ENCODE measurements at regions not wholly inside any gene's neighbourhood (a gene's known extent, or its start where the extent isn't known, plus 50 kb on each side); places are given as distances from the start of the nearest gene placed in this dataset.

DNA sequence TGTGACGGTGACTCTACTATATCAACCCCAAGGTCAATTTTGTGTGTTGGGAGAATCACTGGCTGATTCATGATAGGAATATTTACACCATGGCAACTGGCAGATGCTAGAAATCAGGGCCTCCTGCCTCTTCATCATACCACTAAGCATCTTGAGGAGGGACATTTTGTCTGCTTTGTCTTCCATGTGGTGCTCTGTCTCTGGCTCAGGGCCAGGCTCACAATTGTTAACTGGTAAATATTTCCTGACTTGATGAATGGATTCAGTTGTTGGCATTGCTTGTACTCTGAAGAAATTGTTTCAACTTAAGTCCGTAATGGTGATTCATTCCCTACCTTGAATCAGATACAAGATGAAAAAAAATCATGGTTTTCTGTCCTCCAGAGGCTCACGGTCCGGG lies 292.7 kb downstream of the HAPSTR1 start:
- CTCF ChIA-PET, result no interaction called here
- Mint-ChIP-seq H3K27me3 (peaks cover 0 to 19% (median 7%) of the 10 kb centered on the region in 5 donors), H3K36me3 (peaks cover 0 to 8% (median 3%) of the 10 kb centered on the region in 5 donors), H3K27ac (no peak overlapping the region), H3K9me3 (peaks cover 4 to 37% (median 16%) of the 10 kb centered on the region in 11 donors), H3K4me3 (no peak overlapping the region), H3K4me1 (peaks cover 0 to 3% (median 0%) of the 10 kb centered on the region in 7 donors)
- intact Hi-C loops (cut with micrococcal nuclease), result no loop called here
- Histone ChIP-seq H3K36me3 (ENCODE audit: control insufficient read depth in 2 of 3, insufficient read depth in 3 of 3, low read length in 3 of 3) (no peaks in the 10 kb centered on the region), H3K4me1 (ENCODE audit: control insufficient read depth in 2 of 2, insufficient read depth in 2 of 2, low read length in 2 of 2) (no peaks in the 10 kb centered on the region), H3K4me3 (ENCODE audit: low read length) (no peak overlapping the region), H3K27me3 (ENCODE audit: control insufficient read depth in 2 of 2, insufficient read depth in 2 of 2, low read length in 2 of 2) (no peaks in the 10 kb centered on the region), H3K9me3 (ENCODE audit: control insufficient read depth in 2 of 3, low read length in 3 of 3) (no peaks in the 10 kb centered on the region), H3K27ac (ENCODE audit: low read depth, low read length) (no peak overlapping the region)
- ATAC-seq, result no peak
- POLR2A ChIA-PET, result no interaction called here
- no peak for DNase-seq

DNA sequence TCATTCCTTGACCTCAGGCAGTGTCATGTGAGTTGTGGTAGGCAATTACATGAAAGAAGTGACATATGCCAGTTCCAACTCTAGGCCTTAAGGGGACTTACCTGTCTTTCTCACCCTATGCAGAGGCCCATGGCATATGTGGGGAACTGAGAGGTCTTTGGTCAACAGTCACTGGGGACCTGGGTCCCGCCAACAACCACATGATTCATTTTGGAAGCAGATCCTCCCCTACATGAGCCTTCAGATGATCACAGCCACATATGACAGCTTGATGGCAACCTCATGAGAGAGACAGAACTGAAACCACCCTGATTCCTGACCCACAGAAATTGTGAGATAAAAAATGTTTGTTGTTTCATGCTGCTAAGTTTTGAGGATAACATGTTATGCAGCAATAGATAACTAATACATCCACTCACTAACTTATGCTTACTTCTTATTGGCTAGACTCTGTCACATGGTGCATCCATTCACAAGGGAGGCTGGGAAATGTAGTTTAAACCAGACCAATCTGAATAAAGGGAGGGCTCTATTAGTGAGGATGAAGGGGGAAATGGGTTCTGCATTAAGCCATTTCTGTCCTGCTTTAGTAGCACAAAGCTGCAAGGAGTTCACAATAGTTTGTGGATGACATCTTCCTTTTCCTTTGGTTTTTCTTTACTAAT lies 298.2 kb downstream of the HAPSTR1 start:
- no peaks in the 10 kb centered on the region for H3K9me3 ChIP-seq (ENCODE audit: control insufficient read depth in 2 of 3, low read length in 3 of 3)
- H3K27ac ChIP-seq (ENCODE audit: low read depth, low read length), result no peak overlapping the region
- ChIA-PET CTCF (no interaction called here), POLR2A (no interaction called here)
- DNase-seq (no peak), ATAC-seq (no peak)
- intact Hi-C loops (cut with micrococcal nuclease), result no loop called here
- Mint-ChIP-seq H3K36me3 (peaks cover 0 to 5% (median 0%) of the 10 kb centered on the region in 5 donors), H3K4me3 (no peak overlapping the region), H3K27ac (no peak overlapping the region), H3K9me3 (peaks cover 5 to 47% (median 18%) of the 10 kb centered on the region in 11 donors), H3K4me1 (peaks cover 0 to 3% (median 0%) of the 10 kb centered on the region in 7 donors), H3K27me3 (peaks cover 0 to 5% (median 0%) of the 10 kb centered on the region in 5 donors)
- H3K36me3 ChIP-seq (ENCODE audit: control insufficient read depth in 2 of 3, insufficient read depth in 3 of 3, low read length in 3 of 3), result no peaks in the 10 kb centered on the region
- no peaks in the 10 kb centered on the region for H3K4me1 ChIP-seq (ENCODE audit: control insufficient read depth in 2 of 2, insufficient read depth in 2 of 2, low read length in 2 of 2)
- no peak overlapping the region for H3K4me3 ChIP-seq (ENCODE audit: low read length)
- H3K27me3 ChIP-seq (ENCODE audit: control insufficient read depth in 2 of 2, insufficient read depth in 2 of 2, low read length in 2 of 2), result no peaks in the 10 kb centered on the region

DNA sequence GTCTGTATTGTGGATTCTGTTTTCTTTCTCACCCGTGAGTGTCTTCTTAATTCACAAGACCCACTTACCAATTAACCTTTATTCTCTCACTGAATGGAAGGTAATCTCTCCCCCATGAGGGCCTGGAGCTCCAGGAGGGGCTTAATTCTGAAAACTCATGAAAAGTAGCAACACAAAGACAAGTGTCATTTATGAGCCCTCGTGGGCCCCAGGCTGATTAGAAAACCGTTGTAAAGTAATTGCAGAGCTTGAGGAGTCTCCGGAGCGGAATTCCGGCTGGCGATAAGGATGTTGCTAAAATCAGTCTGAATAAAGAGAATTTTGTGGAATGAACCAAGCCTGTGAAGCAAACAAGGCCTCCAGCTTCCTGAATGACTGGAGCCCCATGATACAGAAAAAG lies 301.5 kb downstream of the HAPSTR1 start:
- Mint-ChIP-seq H3K36me3 (peaks cover 0 to 4% (median 0%) of the 10 kb centered on the region in 5 donors), H3K4me1 (peaks cover 0 to 3% (median 0%) of the 10 kb centered on the region in 7 donors), H3K4me3 (no peak overlapping the region), H3K27me3 (peaks cover 0 to 11% (median 4%) of the 10 kb centered on the region in 5 donors), H3K9me3 (peaks cover 5 to 45% (median 21%) of the 10 kb centered on the region in 11 donors), H3K27ac (no peak overlapping the region)
- Histone ChIP-seq H3K4me3 (ENCODE audit: low read length) (no peak overlapping the region), H3K27me3 (ENCODE audit: control insufficient read depth in 2 of 2, insufficient read depth in 2 of 2, low read length in 2 of 2) (no peaks in the 10 kb centered on the region), H3K27ac (ENCODE audit: low read depth, low read length) (no peak overlapping the region), H3K4me1 (ENCODE audit: control insufficient read depth in 2 of 2, insufficient read depth in 2 of 2, low read length in 2 of 2) (no peaks in the 10 kb centered on the region), H3K36me3 (ENCODE audit: control insufficient read depth in 2 of 3, insufficient read depth in 3 of 3, low read length in 3 of 3) (no peaks in the 10 kb centered on the region), H3K9me3 (ENCODE audit: control insufficient read depth in 2 of 3, low read length in 3 of 3) (no peaks in the 10 kb centered on the region)
- ChIA-PET CTCF (no interaction called here), POLR2A (no interaction called here)
- no peak for DNase-seq
- no peak for ATAC-seq
- intact Hi-C loops (cut with micrococcal nuclease), result no loop called here

DNA sequence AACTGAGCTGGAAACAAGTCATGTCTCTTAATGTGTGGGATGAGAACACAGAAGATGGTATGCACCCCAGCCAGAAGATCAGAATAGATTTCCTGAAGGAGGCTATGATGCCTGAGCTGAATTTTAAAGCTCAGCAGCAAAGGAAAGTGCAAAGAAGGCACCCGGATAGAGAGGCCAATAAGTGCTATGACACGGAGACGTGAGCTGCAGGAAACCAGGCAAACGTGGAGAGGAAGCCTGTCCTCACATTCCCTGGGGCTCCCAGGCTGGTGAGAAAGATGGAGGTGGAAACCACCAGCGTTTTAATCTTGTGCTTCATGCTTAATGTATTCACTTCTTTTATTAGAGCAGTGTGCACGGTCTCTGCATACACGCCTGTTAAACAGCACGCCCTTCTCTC lies 302.1 kb downstream of the HAPSTR1 start:
- peaks cover 5 to 41% (median 17%) of the 10 kb centered on the region in 11 donors for H3K9me3 Mint-ChIP-seq
- peaks cover 0 to 4% (median 0%) of the 10 kb centered on the region in 5 donors for H3K36me3 Mint-ChIP-seq
- ChIA-PET CTCF (no interaction called here), POLR2A (no interaction called here)
- Histone ChIP-seq H3K27me3 (ENCODE audit: control insufficient read depth in 2 of 2, insufficient read depth in 2 of 2, low read length in 2 of 2) (no peaks in the 10 kb centered on the region), H3K4me1 (ENCODE audit: control insufficient read depth in 2 of 2, insufficient read depth in 2 of 2, low read length in 2 of 2) (no peaks in the 10 kb centered on the region), H3K36me3 (ENCODE audit: control insufficient read depth in 2 of 3, insufficient read depth in 3 of 3, low read length in 3 of 3) (no peaks in the 10 kb centered on the region), H3K27ac (ENCODE audit: low read depth, low read length) (no peak overlapping the region), H3K9me3 (ENCODE audit: control insufficient read depth in 2 of 3, low read length in 3 of 3) (no peaks in the 10 kb centered on the region), H3K4me3 (ENCODE audit: low read length) (no peak overlapping the region)
- no peak for DNase-seq
- H3K27ac Mint-ChIP-seq, result no peak overlapping the region
- intact Hi-C loops (cut with micrococcal nuclease), result no loop called here
- peaks cover 0 to 3% (median 0%) of the 10 kb centered on the region in 7 donors for H3K4me1 Mint-ChIP-seq
- H3K27me3 Mint-ChIP-seq, result peaks cover 0 to 11% (median 4%) of the 10 kb centered on the region in 5 donors
- no peak overlapping the region for H3K4me3 Mint-ChIP-seq
- ATAC-seq, result no peak

DNA sequence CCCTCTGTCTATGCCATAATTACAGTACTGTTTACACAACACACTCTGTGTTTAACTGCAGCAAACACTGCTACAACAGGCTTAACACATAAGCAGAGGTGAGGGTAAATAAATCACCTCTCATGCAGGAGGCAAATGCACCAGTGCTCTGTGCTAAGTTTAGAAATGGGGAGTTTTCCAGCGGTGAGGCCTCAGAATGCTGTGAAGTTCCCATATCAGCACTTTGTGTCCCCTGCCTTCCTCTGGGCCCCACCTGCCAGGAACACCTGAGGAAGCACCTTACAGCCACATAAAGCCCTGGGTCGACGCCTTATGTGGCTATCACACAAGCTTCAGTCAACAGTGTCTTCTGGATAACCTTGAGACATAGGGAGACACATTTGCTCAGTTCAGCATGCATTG lies 304.5 kb downstream of the HAPSTR1 start:
- no peaks in the 10 kb centered on the region for H3K4me1 Mint-ChIP-seq
- no peaks in the 10 kb centered on the region for H3K27me3 ChIP-seq (ENCODE audit: control insufficient read depth in 2 of 2, insufficient read depth in 2 of 2, low read length in 2 of 2)
- ChIA-PET CTCF (no interaction called here), POLR2A (no interaction called here)
- intact Hi-C loops (cut with micrococcal nuclease), result no loop called here
- peaks cover 5 to 34% (median 12%) of the 10 kb centered on the region in 11 donors for H3K9me3 Mint-ChIP-seq
- no peak overlapping the region for H3K27ac Mint-ChIP-seq
- H3K36me3 ChIP-seq (ENCODE audit: control insufficient read depth in 2 of 3, insufficient read depth in 3 of 3, low read length in 3 of 3), result no peaks in the 10 kb centered on the region
- no peaks in the 10 kb centered on the region for H3K4me1 ChIP-seq (ENCODE audit: control insufficient read depth in 2 of 2, insufficient read depth in 2 of 2, low read length in 2 of 2)
- ATAC-seq, result no peak
- H3K4me3 Mint-ChIP-seq, result no peak overlapping the region
- no peak for DNase-seq
- no peak overlapping the region for H3K27ac ChIP-seq (ENCODE audit: low read depth, low read length)
- peaks cover 0 to 11% (median 0%) of the 10 kb centered on the region in 5 donors for H3K27me3 Mint-ChIP-seq
- peaks cover 0 to 4% (median 0%) of the 10 kb centered on the region in 5 donors for H3K36me3 Mint-ChIP-seq
- H3K4me3 ChIP-seq (ENCODE audit: low read length), result no peak overlapping the region
- H3K9me3 ChIP-seq (ENCODE audit: control insufficient read depth in 2 of 3, low read length in 3 of 3), result no peaks in the 10 kb centered on the region

DNA sequence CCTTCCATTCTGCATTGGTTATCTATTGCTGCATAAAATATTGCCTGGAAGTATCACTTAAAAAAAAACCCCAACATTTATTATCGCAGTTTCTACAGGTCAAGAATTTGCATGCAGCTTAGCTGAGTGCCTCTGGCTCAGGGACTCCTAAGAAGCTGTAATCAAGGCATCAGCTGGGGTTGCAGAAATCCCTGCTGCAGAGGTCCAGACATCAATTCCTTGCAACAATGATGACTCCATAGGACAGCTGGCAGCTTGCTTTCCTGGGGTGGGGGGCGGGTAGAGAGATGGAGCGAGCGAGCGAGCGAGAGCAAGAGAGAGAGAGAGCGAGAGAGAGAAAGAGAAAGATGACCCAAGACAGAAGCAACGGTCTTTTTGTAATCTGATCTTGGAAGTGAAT lies 308.1 kb downstream of the HAPSTR1 start:
- ATAC-seq (no peak), DNase-seq (no peak)
- intact Hi-C loops (cut with micrococcal nuclease), result no loop called here
- Mint-ChIP-seq H3K27ac (no peak overlapping the region), H3K9me3 (peaks cover 4 to 16% (median 5%) of the 10 kb centered on the region in 11 donors), H3K27me3 (peaks cover 0 to 11% (median 0%) of the 10 kb centered on the region in 5 donors), H3K4me1 (no peaks in the 10 kb centered on the region), H3K4me3 (no peak overlapping the region), H3K36me3 (peaks cover 0 to 4% (median 0%) of the 10 kb centered on the region in 5 donors)
- Histone ChIP-seq H3K4me1 (ENCODE audit: control insufficient read depth in 2 of 2, insufficient read depth in 2 of 2, low read length in 2 of 2) (no peaks in the 10 kb centered on the region), H3K36me3 (ENCODE audit: control insufficient read depth in 2 of 3, insufficient read depth in 3 of 3, low read length in 3 of 3) (no peaks in the 10 kb centered on the region), H3K27ac (ENCODE audit: low read depth, low read length) (no peak overlapping the region), H3K4me3 (ENCODE audit: low read length) (no peak overlapping the region), H3K27me3 (ENCODE audit: control insufficient read depth in 2 of 2, insufficient read depth in 2 of 2, low read length in 2 of 2) (no peaks in the 10 kb centered on the region), H3K9me3 (ENCODE audit: control insufficient read depth in 2 of 3, low read length in 3 of 3) (no peaks in the 10 kb centered on the region)
- ChIA-PET POLR2A (no interaction called here), CTCF (no interaction called here)

DNA sequence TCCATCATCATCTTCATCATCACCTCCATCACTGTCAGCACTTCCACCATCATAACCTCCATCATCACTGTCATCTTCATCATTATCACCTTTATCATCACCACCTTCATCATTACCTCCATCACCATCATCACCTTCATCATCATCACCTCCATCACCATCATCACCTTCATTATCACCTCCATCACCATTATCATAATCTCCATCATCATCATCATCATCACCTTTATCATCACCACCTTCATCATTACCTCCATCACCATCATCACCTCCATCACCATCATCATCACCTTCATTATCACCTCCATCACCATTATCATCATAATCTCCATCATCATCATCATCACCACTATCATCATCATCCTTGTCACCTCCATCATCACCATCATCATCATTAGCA lies 309.7 kb downstream of the HAPSTR1 start:
- ATAC-seq, result no peak
- Mint-ChIP-seq H3K4me3 (no peak overlapping the region), H3K27me3 (peaks cover 0 to 10% (median 0%) of the 10 kb centered on the region in 5 donors), H3K36me3 (peaks cover 0 to 4% (median 0%) of the 10 kb centered on the region in 5 donors), H3K27ac (no peak overlapping the region), H3K9me3 (peaks cover 2 to 13% (median 7%) of the 10 kb centered on the region in 11 donors), H3K4me1 (no peaks in the 10 kb centered on the region)
- Histone ChIP-seq H3K36me3 (ENCODE audit: control insufficient read depth in 2 of 3, insufficient read depth in 3 of 3, low read length in 3 of 3) (no peaks in the 10 kb centered on the region), H3K4me1 (ENCODE audit: control insufficient read depth in 2 of 2, insufficient read depth in 2 of 2, low read length in 2 of 2) (no peaks in the 10 kb centered on the region), H3K9me3 (ENCODE audit: control insufficient read depth in 2 of 3, low read length in 3 of 3) (no peaks in the 10 kb centered on the region), H3K27me3 (ENCODE audit: control insufficient read depth in 2 of 2, insufficient read depth in 2 of 2, low read length in 2 of 2) (no peaks in the 10 kb centered on the region), H3K4me3 (ENCODE audit: low read length) (no peak overlapping the region), H3K27ac (ENCODE audit: low read depth, low read length) (no peak overlapping the region)
- DNase-seq, result no peak
- POLR2A ChIA-PET, result no interaction called here
- CTCF ChIA-PET, result no interaction called here
- intact Hi-C loops (cut with micrococcal nuclease), result no loop called here
